Lower leg skin (tissue), 3 donors: ENCODE measurements at regions not wholly inside any gene's neighbourhood (a gene's known extent, or its start where the extent isn't known, plus 50 kb on each side); places are given as distances from the start of the nearest gene placed in this dataset.

Source experiments
- POLR2A ChIP-seq, 2 donors: fragments of 450-650 bp; IDR thresholded peaks; one replicate each; pipeline ENCODE4 v1.6.1; 2016 to 2017; ENCODE audit warnings: antibody characterized with exemption in 2 of 2, mild to moderate bottlenecking in 1 of 2, moderate library complexity in 1 of 2
- TF ChIP-seq, protein P1 (sequence below), 3 donors: fragments of 450-650 bp; IDR thresholded peaks; one replicate each; pipeline ENCODE4 v1.5.1; 2016; ENCODE audit warnings: antibody characterized with exemption in 3 of 3, mild to moderate bottlenecking in 3 of 3, moderate library complexity in 2 of 3

DNA sequence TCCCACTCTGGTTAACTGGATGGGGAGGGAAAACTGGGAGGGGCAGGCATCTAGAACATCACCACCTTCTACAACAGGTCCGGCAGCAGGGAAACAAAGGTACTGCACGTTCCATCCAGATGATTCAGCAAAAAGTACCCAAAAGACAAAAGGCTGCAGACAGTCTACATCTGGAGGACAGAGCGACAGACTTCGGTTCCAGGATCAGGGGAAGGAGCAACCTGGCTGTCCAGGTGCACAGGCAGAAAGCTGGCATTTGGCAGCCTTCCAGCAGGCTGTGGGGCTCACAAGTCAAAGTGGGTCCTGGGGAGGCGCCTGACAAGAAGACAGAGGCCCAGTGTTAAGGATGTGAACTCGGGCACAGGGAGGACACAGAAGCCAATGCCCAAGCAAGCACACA, 202.9 kb downstream of the SUCLA2 start:
- TF ChIP-seq, protein P1, sequence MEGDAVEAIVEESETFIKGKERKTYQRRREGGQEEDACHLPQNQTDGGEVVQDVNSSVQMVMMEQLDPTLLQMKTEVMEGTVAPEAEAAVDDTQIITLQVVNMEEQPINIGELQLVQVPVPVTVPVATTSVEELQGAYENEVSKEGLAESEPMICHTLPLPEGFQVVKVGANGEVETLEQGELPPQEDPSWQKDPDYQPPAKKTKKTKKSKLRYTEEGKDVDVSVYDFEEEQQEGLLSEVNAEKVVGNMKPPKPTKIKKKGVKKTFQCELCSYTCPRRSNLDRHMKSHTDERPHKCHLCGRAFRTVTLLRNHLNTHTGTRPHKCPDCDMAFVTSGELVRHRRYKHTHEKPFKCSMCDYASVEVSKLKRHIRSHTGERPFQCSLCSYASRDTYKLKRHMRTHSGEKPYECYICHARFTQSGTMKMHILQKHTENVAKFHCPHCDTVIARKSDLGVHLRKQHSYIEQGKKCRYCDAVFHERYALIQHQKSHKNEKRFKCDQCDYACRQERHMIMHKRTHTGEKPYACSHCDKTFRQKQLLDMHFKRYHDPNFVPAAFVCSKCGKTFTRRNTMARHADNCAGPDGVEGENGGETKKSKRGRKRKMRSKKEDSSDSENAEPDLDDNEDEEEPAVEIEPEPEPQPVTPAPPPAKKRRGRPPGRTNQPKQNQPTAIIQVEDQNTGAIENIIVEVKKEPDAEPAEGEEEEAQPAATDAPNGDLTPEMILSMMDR (IDR thresholded peaks at IDR 0.05) = no peak
- TF ChIP-seq POLR2A (IDR thresholded peaks at IDR 0.05) = no peak
